NCI-H748 (cell line): ENCODE measurements at regions not wholly inside any gene's neighbourhood (a gene's known extent, or its start where the extent isn't known, plus 50 kb on each side); places are given as distances from the start of the nearest gene placed in this dataset.
"Not testable (repeated sequence)": the region's sequence is repeated elsewhere in the genome, so short reads cannot be mapped to it uniquely, and the experiment has no call there.

Experiments used
- DNase-seq: peaks from one replicate; lab custom pipeline; 2025; ENCODE audit not compliant: unreplicated experiment; lab: John Stamatoyannopoulos, UW

GRCh38 chr5:106481374-106481773, 1189.4 kb downstream of the EFNA5 start:
- no peak for DNase-seq

GRCh38 chr5:106476630-106477029, 1194.1 kb downstream of the EFNA5 start:
- DNase-seq: no peak

GRCh38 chr5:106474066-106474465, 1196.7 kb downstream of the EFNA5 start:
- DNase-seq: no peak

- DNase-seq: no peak
Observed at GRCh38 chr5:106459541-106459940, 1211.2 kb downstream of the EFNA5 start.

GRCh38 chr5:106454651-106455415, 1215.9 kb downstream of the EFNA5 start:
- peak; percentile 64 for DNase-seq

DNA sequence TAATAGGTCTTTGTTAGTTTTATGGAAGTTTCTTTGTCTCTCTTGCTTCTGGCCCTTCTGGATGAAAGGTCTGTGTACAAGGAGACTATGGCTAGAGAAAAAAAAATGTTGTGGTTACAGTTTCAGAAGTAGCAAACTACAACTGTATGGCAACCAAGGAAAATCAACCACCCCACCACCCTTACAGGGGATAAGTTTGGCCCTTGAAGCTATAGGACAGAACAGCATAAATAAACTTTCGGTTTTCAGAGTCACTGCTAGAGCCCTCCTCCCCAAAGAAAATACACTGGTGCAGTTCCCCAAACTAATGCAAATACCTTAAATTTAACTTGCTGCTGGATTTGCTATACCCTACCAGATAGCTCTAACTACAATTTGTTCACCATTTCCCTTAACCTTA, 1216.7 kb downstream of the EFNA5 start:
- no peak for DNase-seq

GRCh38 chr5:106451998-106452397, 1218.7 kb downstream of the EFNA5 start:
- no peak for DNase-seq

- DNase-seq: no peak
Observed at GRCh38 chr5:106443746-106444145, 1227.0 kb downstream of the EFNA5 start.

- no peak for DNase-seq
Observed at GRCh38 chr5:106435185-106435584, 1235.6 kb downstream of the EFNA5 start.

GRCh38 chr5:106430733-106431132, 1240.0 kb downstream of the EFNA5 start:
- not testable (repeated sequence) for DNase-seq

DNA sequence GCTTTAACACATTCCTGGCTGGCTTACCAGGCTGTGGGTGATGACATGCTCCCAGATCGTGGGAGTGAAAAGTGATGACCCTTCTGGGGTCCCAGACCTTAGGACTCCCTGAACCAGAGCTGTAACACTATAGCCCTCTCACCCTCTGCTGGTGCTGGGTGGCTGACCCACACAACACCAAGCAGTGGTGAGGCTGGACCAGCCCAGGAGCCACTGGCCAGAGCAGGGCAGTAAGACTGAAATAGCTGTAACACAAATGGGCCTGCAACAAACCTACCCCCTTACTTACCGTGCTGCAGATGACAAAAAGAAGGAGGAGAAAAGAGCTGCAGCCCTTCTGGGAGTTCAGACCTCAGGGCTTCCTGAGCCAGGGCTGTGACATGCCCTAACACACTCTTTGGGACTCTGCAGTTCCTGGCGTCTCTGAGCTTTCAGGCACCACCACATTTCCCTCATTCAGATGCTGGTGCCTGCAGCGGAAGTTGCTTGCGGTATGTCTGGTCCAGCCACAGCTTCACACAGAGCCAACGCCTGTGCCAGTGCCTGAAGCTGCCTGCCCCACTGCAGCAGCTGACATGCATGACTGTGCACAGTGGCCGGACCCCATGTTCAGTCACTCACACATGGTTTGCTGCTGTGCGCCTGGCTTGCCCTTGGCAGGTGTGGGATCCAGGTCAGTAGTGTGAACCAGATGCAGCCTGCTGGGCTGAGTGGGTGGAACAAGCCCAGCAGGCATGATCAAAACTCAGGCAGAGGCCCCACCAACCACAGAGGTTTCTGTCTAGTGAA, 1247.4 kb downstream of the EFNA5 start:
- DNase-seq: no peak

GRCh38 chr5:106420102-106420501, 1250.6 kb downstream of the EFNA5 start:
- DNase-seq: no peak

GRCh38 chr5:106418196-106418595, 1252.5 kb downstream of the EFNA5 start:
- DNase-seq: no peak

DNA sequence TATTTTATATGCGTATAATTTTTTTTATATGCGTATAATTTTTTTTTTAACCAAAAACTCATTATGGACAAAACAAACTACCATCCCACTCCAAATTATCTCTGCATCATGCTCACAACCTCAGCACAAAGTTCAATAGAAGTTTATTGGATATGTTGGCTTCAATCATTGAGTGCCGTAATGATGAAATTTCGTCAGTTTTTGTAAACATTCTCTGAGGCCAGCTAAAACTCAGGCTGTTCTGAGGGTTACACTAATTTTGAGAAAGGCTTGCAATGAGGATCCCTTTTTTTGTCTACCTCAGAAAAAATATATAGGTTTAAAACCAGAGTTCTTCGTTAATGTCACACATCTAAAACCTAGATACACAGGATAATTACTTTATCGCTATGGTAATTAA, 1253.2 kb downstream of the EFNA5 start:
- no peak for DNase-seq

DNA sequence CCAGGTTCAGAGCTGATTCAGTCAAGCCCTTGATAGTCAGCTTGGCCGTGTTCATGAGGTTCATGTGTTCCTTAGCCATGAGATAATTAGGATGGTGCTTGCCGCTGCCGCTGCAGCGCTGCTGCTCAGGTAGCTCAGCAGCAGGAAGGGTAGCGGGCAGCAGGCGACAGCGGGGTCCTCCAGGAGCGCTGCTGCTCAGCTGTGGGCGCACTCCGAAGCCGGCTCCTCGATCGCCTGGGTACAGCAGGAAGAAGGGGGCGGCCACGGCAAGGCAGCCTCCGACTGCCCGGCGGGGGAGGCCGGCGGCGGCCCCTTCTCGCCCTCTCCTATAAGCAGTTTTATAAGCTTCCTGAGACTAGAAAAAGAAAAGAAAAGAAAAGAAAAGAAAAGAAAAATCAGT, 1253.6 kb downstream of the EFNA5 start:
- no peak for DNase-seq

DNA sequence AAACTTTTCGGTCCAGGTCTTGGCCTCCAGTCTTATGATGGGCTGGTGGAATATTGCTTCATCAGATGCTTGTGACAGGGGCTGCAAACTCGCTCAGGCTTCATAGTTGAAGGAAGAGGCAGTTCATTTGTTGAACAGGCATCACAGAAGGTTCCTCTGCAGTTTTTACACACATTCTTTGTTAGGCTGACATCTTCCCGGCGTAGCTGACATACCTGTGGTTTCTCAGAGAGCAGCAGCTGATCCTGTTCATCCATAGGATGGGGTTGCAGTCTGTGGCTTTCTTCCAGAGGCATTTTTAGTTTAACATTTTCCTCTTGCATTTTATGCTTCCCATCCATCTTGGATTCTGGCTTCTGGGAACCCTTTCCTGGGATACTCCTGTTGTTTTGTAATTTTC, 1255.2 kb downstream of the EFNA5 start:
- no peak for DNase-seq

- no peak for DNase-seq
Observed at GRCh38 chr5:106414342-106414741, 1256.4 kb downstream of the EFNA5 start.

DNA sequence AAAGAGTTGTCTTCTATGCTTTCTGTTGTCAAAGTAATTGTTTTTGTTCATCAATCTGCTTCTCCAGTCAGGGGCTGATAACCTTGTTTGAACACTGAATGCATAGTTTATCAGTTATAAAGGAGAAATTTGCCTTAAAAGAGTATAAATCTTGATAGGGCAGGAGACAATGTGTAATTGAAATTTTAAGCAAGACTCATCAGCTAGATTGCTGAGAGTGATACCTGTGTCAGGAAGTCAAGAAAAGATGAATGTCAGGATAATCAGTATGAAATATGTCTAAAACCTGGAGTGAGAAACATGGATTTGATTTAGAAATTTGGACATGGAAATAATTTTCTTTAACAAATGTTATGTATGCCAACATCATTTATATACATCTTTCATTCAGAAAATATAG, 1258.1 kb downstream of the EFNA5 start:
- DNase-seq: no peak

DNA sequence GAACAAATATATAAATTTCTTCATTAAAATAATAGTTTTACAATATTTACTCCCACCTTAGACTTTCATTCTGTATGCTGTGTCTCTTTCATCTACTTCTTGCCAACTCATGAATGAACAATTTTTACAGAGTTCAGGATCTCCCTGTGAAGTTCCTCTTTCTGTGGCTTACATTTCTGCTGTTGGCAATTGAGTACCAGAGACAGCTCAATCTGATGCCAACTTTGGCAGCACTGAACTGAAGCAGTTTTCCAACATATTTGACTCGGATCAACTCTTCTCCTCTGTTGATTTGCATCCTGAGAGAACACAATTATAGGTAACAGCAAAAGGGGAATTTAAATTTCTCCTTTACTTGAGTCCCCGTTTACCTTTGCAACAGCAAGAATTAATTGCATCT, 1262.2 kb downstream of the EFNA5 start:
- no peak for DNase-seq

DNA sequence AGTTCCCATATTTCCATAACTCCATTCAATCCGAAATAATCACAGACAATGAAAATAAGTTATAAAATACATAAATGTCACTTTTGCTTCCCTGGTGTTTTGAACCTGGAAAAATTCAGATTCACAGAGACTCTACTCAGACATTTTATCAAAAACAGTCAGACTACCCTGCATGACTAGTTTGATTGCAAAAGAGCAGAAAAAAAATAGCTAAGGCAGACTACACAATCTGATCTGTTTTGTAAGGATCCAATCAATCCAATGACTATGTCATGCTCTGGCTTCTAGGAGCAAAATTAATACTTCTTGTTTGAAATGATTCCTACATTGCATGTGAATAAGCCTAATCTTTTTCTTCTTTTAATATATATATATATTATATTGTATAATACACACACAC, 1262.6 kb downstream of the EFNA5 start:
- no peak for DNase-seq

DNA sequence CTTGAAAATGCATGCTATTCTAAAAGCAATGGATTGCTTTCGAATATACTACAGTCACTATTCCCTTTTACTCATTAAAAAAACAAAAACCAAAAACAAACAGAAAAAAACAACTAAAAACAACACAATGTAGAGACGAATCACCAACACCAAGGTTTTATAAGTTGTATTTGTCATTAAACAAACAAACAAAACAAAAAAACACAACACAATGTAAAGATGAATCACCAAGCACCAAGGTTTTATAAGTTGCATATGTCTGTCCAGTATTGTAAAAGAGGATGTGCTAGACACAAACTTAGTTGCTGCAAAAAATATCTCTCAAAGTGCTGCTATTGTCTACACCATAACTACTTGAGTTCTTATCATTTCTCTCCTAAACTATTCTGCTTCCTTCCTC, 1269.2 kb downstream of the EFNA5 start:
- no peak for DNase-seq

GRCh38 chr5:106399391-106399790, 1271.3 kb downstream of the EFNA5 start:
- DNase-seq: no peak
